Colonic mucosa (tissue), 4 donors: ENCODE measurements at regions not wholly inside any gene's neighbourhood (a gene's known extent, or its start where the extent isn't known, plus 50 kb on each side); places are given as distances from the start of the nearest gene placed in this dataset.
"Not testable (repeated sequence)": the region's sequence is repeated elsewhere in the genome, so short reads cannot be mapped to it uniquely, and the experiment has no call there.

Source experiments
- DNase-seq: peaks from one replicate; pipeline ENCODE4 v3.0.0-alpha.2; 2020
- H3K27ac ChIP-seq: fragments of 200-600 bp; one replicate; pipeline ENCODE4 v1.8.0; 2021
- H3K27me3 ChIP-seq: fragments of 200-600 bp; one replicate; pipeline ENCODE4 v1.8.0; 2021
- H3K36me3 ChIP-seq: fragments of 200-600 bp; one replicate; pipeline ENCODE4 v1.8.0; 2021
- H3K4me1 ChIP-seq: fragments of 200-600 bp; one replicate; pipeline ENCODE4 v1.8.0; 2021; ENCODE audit warnings: mild to moderate bottlenecking
- H3K4me3 ChIP-seq: fragments of 200-600 bp; one replicate; pipeline ENCODE4 v1.8.0; 2021
- H3K9ac ChIP-seq, 2 donors: one replicate each; pipeline ENCODE4 v1.7.0; 2013; ENCODE audit warnings: control low read depth in 2 of 2, low read depth in 2 of 2, low read length in 2 of 2
- H3K9me3 ChIP-seq: fragments of 200-600 bp; one replicate; pipeline ENCODE4 v1.8.0; 2021
- CTCF ChIP-seq: fragments of 200-600 bp; IDR thresholded peaks from one replicate; pipeline ENCODE4 v1.8.0; 2022; ENCODE audit warnings: antibody characterized with exemption, mild to moderate bottlenecking
- intact Hi-C: fragments of 100-400 bp; cut with DNase I; formaldehyde crosslinking; loops from one replicate; pipeline ENCODE4 v1.14.1; 2022
- donor health status: healthy.
- donor health status: DM: no; HTN: no; CAD: no.
- donor health status: DM: no; HTN: no; CAD: no.

- Histone ChIP-seq H3K36me3 (no peaks in the 10 kb centered on the region), H3K4me3 (no peak overlapping the region), H3K9me3 (no peaks in the 10 kb centered on the region), H3K27ac (no peak overlapping the region), H3K9ac (no peak overlapping the region), H3K27me3 (no peaks in the 10 kb centered on the region), H3K4me1 (no peaks in the 10 kb centered on the region)
- TF ChIP-seq CTCF, result no peak
- intact Hi-C loops, result no loop called here
- no peak for DNase-seq
These were observed 792.8 kb downstream of the ZPLD1 start for GRCh38 chr3:103227651-103228050.

- Histone ChIP-seq H3K27ac (no peak overlapping the region), H3K9ac (no peak overlapping the region), H3K4me1 (no peaks in the 10 kb centered on the region), H3K36me3 (no peaks in the 10 kb centered on the region), H3K27me3 (no peaks in the 10 kb centered on the region), H3K4me3 (no peak overlapping the region), H3K9me3 (no peaks in the 10 kb centered on the region)
- TF ChIP-seq CTCF, result no peak
- DNase-seq, result no peak
- intact Hi-C loops, result no loop called here
These were observed 812.6 kb downstream of the ZPLD1 start for GRCh38 chr3:103247459-103247858.

DNA sequence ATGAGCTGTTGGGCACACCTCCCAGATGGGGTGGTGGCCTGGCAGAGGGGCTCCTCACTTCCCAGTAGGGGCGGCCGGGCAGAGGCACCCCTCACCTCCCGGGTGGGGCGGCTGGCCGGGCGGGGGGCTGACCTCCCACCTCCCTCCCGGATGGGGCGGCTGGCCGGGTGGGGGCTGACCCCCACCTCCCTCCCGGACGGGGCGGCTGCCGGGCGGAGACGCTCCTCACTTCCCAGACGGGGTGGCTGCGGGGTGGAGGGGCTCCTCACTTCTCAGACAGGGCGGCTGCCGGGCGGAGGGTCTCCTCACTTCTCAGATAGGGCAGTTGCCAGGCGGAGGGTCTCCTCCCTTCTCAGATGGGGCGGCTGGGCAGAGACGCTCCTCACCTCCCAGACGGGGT, 820.0 kb downstream of the ZPLD1 start:
- H3K36me3 ChIP-seq, H3K9ac ChIP-seq, H3K27me3 ChIP-seq, H3K27ac ChIP-seq, intact Hi-C loops, DNase-seq, H3K9me3 ChIP-seq, H3K4me3 ChIP-seq, H3K4me1 ChIP-seq: not testable (repeated sequence)

- DNase-seq, result no peak
- H3K9me3 ChIP-seq, result no peaks in the 10 kb centered on the region
- H3K27me3 ChIP-seq, result no peaks in the 10 kb centered on the region
- H3K36me3 ChIP-seq, result no peaks in the 10 kb centered on the region
- no peak overlapping the region for H3K9ac ChIP-seq
- intact Hi-C loops, result no loop called here
- no peak overlapping the region for H3K27ac ChIP-seq
- no peaks in the 10 kb centered on the region for H3K4me1 ChIP-seq
- TF ChIP-seq CTCF, result no peak
- no peak overlapping the region for H3K4me3 ChIP-seq
These were observed 834.5 kb downstream of the ZPLD1 start for GRCh38 chr3:103269287-103269686.

- Histone ChIP-seq H3K9me3 (no peaks in the 10 kb centered on the region), H3K9ac (no peak overlapping the region), H3K4me1 (no peaks in the 10 kb centered on the region), H3K27ac (no peak overlapping the region), H3K4me3 (no peak overlapping the region), H3K27me3 (no peaks in the 10 kb centered on the region), H3K36me3 (no peaks in the 10 kb centered on the region)
- TF ChIP-seq CTCF, result no peak
- no peak for DNase-seq
- intact Hi-C loops, result no loop called here
These were observed 836.8 kb downstream of the ZPLD1 start for GRCh38 chr3:103271575-103271974.

DNA sequence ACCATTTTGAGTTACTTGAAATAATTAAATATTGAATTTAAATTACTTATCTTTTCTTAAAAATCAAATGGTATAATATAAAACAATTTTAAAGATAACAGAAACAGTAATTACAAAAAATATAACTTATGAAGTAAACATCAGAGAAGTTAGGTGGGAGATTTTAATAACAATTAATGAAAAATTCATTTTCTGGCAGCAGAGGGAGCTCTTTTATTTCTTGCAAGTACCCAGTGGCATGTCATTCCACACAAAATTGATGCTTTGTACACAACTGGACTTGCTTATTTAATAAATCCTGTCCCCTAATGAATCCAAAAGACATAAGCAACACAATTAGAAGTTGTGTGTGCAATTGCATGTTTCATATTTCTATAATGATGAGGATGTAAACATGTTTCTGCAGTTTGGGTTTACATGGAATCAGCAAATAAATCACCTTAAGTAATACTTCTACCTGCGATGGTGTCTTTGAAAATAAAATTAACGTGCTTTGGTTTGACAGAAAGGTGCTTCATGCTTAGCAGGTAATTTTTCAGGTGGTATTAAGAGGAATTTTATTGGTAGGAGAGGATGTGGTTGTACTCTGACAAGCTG, 861.3 kb downstream of the ZPLD1 start:
- no peak overlapping the region for H3K4me3 ChIP-seq
- TF ChIP-seq CTCF, result no peak
- no peak for DNase-seq
- no peaks in the 10 kb centered on the region for H3K4me1 ChIP-seq
- no peaks in the 10 kb centered on the region for H3K36me3 ChIP-seq
- no peak overlapping the region for H3K9ac ChIP-seq
- no peaks in the 10 kb centered on the region for H3K9me3 ChIP-seq
- no peaks in the 10 kb centered on the region for H3K27me3 ChIP-seq
- H3K27ac ChIP-seq, result no peak overlapping the region
- intact Hi-C loops, result no loop called here

- H3K4me1 ChIP-seq, H3K4me3 ChIP-seq, H3K9me3 ChIP-seq, H3K27ac ChIP-seq, H3K9ac ChIP-seq, H3K36me3 ChIP-seq, intact Hi-C loops, H3K27me3 ChIP-seq, DNase-seq: not testable (repeated sequence)
These were observed 862.7 kb downstream of the ZPLD1 start for GRCh38 chr3:103297502-103297901.
